DOHH2 (cell line): ENCODE measurements at regions not wholly inside any gene's neighbourhood (a gene's known extent, or its start where the extent isn't known, plus 50 kb on each side); places are given as distances from the start of the nearest gene placed in this dataset.

Experiments
- EZH2phosphoT487 ChIP-seq: fragments of 200-600 bp; sonication (generic); IDR thresholded peaks from 2 replicates; pipeline ENCODE4 v1.6.1; 2017; ENCODE audit warnings: borderline replicate concordance, mild to moderate bottlenecking, antibody characterized with exemption, low read length, moderate library complexity, mixed read lengths
- TF ChIP-seq, protein P1 (sequence below): fragments of 200-600 bp; sonication (generic); IDR thresholded peaks from one replicate; pipeline ENCODE4 v1.5.1; 2014; ENCODE audit warnings: antibody characterized with exemption, mild to moderate bottlenecking, low read depth, low read length; ENCODE audit not compliant: poor library complexity, severe bottlenecking

DNA sequence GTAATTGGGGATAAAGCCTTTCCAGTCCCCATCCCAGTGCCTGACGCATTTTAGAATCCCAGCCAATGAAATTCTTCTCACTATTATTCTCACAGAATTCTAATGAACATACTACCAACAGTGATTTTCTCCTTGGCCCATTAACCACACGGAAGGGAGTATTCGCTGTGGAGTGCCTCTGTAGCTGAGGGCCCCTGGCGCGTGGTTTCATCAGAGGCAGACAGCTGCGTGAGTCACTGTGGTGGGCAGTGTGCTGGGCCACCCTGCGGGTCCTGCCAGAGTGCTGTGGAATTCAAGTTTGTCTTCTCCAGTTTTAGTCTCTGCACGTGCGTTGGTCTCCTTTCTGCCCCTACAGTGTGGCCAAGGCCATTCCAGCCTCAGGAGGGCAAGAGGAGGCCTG is 335.4 kb upstream of the FAT1 start:
- TF ChIP-seq, protein P1, sequence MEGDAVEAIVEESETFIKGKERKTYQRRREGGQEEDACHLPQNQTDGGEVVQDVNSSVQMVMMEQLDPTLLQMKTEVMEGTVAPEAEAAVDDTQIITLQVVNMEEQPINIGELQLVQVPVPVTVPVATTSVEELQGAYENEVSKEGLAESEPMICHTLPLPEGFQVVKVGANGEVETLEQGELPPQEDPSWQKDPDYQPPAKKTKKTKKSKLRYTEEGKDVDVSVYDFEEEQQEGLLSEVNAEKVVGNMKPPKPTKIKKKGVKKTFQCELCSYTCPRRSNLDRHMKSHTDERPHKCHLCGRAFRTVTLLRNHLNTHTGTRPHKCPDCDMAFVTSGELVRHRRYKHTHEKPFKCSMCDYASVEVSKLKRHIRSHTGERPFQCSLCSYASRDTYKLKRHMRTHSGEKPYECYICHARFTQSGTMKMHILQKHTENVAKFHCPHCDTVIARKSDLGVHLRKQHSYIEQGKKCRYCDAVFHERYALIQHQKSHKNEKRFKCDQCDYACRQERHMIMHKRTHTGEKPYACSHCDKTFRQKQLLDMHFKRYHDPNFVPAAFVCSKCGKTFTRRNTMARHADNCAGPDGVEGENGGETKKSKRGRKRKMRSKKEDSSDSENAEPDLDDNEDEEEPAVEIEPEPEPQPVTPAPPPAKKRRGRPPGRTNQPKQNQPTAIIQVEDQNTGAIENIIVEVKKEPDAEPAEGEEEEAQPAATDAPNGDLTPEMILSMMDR, result no peak
- no peak for TF ChIP-seq EZH2phosphoT487
